IPS DF 19.7 (cell line): ENCODE measurements at regions not wholly inside any gene's neighbourhood (a gene's known extent, or its start where the extent isn't known, plus 50 kb on each side); places are given as distances from the start of the nearest gene placed in this dataset.
"Not testable (repeated sequence)": the region's sequence is repeated elsewhere in the genome, so short reads cannot be mapped to it uniquely, and the experiment has no call there.

Source experiments
- DNase-seq: peaks from one replicate; pipeline ENCODE4 v3.0.0-alpha.2; 2013; ENCODE audit warnings: low read depth, low spot score

DNA sequence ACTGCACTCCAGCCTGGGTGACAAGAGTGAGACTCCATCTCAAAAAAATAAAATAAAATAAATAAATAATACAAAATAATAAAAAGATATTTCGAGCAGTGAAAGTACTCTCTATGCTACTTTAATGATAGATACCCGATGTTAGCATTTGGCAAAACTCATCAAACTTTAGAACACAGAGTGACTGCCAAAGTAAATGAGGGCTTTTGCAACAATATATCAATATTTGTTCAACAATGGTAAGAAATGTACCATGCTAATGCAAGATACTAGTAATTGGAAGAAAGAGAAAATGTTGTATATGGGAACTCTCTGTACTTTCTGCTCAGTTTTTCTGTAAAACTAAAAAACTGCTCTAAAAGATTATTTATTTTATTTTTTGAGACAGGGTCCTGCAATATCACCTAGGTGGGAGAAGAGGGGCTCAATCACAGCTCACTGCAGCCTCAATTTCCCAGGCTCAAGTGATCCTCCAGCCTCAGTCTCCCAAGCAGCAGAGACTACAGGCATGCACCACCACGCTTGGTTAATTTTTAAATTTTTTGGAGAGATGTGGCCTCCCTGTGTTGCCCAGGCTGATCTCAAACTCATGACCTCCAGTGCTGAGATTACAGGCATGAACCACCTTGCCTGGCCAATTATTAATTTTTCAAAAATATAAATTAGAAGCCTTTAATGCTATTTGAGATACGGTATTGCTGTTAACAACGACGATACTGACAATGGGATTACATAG lies 650.5 kb upstream of the NR2F2 start:
- no peak for DNase-seq

DNA sequence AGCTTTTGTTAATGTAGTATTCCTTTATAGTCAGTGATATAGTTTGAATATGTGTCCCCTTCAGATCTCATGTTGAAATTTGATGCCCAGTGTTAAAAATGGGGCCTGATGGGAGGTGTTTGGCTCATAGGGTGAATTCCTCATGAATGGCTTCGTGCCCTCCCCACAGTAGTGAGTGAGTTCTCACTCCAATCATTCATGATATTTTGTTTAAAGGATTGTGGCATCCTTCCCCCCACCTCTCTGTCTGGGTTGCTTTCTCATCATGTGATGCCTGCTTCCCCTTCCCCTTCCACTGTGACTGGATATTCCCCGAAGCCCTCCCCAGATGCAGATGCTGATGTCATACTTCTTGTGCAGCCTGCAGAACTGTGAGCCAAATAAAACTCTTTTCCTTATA lies 649.8 kb upstream of the NR2F2 start:
- no peak for DNase-seq

DNA sequence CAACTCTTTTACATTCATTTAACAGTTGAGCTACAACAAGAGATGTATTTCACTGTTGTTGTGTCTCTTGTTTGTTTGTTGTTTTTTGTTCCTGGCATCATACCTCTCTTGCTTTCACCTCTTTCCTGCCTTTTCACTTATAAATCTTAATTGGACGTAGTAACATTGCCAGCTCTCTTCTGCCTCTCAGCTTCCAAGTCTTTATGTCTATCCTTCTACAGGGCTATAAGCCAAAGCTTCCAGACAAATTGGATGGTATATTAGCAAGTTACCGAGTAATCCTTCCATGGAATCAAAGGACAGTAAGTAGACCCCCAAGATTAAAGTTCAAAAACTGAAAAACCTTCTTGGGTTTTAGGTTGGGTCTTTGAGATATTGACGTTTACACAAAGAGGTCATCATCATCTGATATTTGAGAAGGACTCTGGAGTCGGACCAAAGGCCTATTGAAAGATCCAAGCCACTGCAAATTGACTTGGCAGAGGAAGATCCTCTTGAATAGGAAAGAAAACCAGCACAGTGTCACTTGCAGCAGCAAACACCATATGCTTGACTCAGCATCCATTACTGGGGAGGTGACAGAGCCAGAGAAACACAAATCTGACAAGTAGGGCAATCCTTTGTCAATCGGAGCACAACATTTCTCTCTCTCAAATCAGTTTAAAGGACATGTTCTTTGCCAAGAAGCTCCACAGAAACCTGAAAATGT lies 648.5 kb upstream of the NR2F2 start:
- no peak for DNase-seq

DNA sequence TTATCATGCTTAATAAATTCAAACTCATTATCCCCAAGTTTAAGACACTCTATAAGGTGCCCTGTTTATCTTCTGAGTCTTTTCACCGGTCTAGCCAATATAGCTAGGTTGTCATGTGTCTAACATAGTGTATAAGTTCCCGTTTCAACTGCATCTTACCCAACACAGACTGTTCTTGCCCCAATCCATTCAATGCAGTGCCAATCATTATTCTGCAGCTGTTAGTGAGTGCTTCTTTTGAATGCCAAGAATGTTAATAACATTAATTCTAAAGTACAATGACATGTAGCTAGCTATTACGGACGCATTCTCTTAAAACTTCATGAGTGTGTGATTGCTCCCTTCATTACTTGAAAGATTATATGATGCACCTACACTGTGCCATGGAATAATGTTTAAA lies 646.4 kb upstream of the NR2F2 start:
- no peak for DNase-seq

DNA sequence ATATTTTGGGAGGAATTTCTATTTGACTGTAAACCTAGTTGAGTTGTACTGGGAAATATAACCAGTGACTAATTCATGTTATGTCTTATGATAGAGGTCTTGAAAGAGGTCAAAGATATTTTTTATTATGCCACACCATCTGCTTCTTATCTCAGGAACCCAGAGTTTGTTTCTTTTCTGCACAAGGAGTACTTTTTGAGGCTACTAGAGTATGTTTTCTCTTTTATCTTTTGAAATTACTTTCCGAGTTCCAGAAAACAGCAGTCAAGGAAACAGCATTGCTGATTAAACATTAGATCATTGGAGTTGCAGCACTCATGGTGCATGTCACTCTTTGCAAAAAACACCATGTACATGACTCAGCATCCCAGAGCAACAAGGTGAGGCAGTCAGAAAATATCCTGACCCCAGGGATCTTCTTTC lies 645.8 kb upstream of the NR2F2 start:
- DNase-seq: no peak

DNA sequence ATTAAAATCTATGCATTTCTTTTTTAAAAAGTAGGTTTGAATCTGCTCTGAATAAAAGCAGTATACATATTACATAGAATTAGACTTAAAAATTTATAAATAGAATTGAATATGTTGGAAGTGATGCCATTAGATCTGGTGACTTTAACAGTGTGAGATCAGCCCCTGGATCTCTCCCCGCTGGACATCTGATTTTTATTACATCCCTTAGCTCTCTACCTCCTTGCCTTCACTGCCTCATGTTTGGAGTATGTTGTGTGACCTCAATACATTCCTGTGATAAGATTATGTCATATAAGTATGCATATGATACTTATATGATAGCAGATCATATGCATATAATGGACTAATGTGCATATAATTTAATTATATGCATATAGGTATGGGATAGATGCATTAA lies 643.4 kb upstream of the NR2F2 start:
- DNase-seq: no peak

DNA sequence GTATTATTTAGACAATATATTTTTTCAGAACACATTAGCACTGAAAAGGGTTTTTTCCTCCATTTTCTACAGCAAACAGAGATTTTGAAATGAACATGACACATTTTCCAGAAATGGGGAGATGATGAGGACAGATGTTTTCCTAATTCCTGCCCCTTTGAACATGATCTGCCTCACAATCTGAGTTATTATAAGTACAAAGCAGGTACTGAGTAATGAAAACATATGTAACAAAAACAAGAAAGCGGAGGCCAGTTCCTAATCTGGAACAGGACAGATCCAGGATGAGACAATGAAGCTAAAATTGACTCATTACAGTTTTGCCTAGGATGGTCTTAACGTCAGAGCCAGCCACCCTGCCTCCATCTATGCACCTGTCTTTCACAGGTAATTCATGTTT lies 642.8 kb upstream of the NR2F2 start:
- DNase-seq: no peak

DNA sequence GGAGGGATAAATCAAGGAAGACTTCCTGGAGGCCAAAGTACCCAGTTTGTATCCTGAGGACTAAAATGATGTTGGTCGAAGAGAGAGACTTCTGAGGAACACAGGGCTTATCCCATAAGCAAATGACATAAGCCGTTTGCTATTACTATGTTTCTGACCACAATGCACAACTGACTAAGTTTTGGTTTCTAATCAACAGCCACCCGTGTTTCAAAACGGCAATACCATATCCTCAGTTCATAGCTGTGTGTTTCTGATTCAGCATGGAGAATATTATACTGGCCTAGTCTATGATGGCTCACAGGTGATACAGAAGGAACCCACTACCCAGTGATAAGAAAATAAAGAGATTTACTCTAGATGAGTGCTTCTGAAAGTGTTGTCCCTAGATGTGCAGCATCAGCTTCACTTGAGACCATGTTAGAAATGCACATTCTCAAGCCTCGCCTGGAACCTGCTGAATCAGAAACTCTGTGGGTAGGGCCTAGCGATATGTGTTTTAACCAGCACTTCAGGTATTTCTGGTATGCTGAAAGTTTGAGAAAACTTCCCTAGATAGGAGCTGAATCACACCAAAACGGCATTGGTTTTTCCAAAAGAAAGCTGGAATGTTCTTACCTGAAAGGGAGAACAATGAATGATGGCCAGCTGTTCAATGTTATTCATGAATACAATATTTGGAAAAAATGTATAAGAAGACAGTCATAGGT lies 639.7 kb upstream of the NR2F2 start:
- DNase-seq: no peak

DNA sequence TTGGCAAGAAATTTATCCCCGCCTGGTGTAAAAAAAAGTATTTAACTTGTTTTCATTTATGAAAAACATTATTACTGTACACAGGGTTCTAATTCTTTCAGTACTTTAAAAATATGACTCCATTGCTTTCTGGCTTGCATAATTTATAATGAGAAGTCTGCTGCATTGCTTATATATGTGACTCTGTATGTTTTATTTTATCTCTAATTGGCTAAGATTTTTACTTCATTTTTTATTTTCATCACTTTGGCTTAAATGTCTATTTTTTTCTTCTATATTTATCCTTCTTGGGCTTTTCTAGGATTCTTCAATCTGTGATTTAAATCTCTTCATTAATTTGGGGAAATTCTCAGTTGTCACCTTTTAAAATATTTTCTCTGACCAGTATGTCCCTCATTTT lies 636.6 kb upstream of the NR2F2 start:
- no peak for DNase-seq

DNA sequence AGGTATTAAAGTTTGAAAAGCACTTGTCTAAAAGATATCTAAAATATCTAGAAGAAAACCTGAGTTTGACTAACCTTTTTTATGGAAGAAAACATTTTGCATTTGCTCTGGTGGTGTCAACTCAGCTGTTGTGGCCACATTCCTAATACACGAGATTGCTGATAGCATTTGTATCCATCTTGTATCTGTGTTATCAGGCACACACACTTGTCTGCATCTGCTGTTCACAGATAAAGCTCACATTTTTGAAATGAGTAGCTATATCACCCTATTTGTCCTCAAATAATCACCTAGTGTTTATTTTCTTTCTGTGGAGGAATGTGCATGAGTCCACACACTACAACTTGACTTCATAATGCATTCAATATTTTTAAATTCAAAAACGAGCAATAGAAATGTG lies 632.3 kb upstream of the NR2F2 start:
- DNase-seq: no peak

DNA sequence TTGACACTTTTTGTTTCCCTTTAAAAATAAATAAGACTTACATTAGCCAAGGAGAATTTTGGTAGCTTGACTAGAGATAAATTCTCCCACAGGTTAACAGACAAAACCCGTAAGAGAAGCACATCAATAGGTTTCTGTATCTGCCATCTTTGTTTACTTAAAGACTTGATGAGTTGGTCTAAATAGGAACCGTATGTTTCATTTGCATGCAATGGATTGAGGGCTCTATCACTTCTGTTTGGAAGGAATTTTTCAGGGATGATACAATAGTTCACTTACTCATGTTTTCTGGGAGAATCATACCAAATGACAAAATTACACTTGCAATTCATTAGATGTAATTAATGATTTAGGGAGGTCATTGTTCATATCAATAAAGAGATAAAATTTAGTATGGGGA lies 631.5 kb upstream of the NR2F2 start:
- DNase-seq: no peak

DNA sequence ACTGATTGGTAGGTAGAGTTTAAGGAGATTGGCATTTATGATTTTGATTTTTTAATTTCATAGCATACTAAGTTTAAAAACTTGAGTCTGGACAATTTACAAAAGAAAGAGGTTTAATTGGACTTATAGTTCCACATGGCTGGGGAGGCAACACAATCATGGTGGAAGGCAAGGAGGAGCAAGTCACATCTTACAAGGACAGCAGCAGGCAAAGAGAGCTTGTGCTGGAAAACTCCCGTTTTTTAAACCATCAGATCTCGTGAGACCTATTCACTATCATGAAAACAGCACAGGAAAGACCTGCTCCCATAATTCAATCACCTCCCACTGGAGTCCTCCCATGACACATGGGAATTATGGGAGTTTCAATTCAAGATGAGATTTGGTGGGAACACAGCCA lies 630.9 kb upstream of the NR2F2 start:
- no peak for DNase-seq

DNA sequence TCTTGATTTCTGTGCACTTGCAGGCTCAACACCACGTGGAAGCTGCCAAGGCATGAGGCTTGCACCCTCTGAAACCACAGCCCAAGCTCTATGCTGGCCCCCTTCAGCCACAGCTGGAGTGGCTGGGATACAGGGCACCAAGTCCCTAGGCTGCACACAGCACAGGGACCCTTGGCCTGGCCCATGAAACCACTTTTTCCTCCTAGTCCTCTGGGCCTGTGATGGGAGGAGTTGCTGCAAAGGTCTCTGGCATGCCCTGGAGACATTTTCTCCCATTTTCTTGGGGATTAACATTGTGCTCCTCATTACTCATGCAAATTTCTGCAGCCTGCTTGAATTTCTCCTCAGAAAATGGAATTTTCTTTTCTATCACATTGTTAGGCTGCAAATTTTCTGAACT lies 629.8 kb upstream of the NR2F2 start:
- not testable (repeated sequence) for DNase-seq

DNA sequence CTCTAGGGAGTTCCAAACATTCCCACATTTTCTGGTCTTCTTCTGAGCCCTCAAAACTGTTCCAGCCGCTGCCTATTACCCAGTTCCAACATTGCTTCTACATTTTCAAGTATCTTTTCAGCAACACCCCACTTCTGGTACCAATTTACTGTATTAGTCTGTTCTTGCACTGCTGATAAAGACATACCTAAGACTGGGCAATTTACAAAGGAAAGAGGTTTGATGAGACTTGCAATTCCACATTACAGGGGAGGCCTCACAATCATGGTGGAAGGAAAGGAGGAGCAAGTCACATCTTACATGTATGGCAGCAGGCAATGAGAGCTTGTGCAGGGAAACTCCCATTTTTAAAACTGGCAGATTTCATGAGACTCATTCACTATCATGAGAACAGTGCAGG lies 629.1 kb upstream of the NR2F2 start:
- no peak for DNase-seq

DNA sequence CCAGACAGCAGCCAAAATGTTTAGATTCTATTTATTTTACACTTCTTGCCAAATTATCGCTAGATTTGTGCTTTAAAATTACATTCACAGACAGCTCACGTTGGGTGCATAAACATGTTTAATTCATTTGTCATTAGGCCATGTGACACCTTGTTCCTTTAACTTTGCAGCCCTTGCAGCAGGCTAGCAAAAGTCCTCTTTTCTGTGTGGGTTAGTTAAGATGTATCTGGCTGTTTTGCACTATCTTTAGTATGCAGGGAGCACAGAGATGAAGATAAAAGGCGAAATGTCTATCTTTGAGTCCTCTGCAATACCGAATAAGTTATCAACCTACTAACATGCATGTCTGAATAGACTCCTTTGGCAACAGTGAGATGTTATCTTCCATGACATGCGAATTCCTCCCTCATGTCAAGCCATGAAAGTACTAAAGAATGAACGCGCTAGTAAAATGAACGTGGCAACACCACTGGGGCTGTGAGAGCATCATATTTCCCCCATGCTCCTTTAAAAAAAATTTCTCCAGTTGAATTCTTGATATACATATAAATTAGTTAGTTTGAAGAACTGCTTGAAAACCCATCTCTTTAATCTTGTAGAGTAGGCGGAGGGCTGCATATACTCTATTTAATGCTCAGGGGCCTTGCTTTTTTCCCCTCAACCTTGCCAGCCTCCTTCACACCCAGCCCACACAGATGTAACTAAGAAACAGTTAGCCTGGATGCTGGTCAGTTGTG lies 620.4 kb upstream of the NR2F2 start:
- no peak for DNase-seq

DNA sequence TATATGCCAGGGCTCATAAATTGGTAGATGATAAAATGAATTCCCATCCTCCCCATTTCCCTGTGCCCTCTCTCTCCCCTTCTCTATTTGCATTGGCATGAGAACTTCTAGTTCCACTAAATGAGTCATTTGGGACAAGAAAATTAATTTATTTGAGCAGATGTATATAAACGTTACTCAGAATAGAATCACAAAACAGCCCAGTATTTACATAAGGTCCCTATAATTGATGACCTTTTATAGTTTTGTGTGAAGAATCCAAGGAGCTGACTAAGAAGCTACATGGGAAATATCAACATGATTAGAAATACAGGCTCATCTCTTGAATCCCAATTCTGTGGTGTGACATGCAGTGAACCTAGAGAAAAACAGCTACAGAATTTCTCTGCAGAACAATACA lies 617.7 kb upstream of the NR2F2 start:
- DNase-seq: no peak

DNA sequence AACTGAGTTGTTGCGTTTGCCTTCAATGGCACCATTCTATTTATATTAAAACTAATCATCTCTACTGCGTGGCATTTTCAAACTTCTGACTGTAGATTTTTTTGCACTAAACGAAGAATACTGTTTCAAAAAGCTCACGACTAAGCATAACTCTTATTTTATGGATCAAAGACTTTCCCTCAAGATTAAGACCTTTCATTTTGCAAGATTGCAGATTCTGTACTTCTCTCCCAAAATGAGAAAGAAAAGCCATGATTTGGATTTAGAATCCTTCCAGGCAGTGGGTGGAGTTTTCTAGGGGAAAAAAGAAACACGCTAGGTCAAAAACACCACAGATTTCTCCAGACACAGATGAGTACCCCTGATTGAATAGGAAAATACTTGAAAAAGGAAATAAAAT lies 617.2 kb upstream of the NR2F2 start:
- DNase-seq: no peak

DNA sequence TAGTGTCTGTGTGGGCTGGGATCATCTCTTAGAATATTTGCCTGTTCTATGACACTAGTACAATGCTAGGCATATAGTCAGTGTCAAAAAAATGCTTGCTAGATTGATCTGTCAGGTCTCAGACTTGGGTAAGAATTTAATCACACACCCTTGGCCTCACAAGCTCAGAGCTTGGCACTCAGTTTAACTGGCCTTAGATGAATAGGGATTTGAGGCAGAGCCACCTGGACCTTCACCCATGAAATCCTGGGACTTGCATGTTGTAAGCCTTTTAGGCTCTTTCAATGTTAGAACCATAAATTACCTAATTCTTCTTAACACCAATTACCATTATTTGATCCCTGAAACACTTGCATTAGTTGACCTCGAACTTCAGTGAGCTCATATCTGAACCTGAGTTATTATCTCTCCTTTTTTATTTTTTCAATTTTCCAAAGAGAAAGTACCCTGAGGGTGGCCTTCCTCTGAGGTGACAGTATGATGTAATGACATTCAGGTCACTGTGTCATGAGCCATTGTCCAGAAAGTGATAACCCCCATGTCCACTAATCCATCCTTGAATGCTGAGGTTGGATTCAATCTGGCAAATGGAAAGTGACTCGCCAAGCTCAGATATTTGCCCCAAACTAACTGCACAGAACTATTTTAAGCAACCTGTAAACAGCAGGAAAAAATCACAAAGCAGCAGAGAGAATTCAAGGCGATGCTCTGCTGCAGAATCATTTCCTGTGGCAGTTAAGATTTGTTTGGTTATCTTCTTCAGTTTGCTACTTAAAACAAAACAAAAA lies 615.2 kb upstream of the NR2F2 start:
- DNase-seq: no peak

DNA sequence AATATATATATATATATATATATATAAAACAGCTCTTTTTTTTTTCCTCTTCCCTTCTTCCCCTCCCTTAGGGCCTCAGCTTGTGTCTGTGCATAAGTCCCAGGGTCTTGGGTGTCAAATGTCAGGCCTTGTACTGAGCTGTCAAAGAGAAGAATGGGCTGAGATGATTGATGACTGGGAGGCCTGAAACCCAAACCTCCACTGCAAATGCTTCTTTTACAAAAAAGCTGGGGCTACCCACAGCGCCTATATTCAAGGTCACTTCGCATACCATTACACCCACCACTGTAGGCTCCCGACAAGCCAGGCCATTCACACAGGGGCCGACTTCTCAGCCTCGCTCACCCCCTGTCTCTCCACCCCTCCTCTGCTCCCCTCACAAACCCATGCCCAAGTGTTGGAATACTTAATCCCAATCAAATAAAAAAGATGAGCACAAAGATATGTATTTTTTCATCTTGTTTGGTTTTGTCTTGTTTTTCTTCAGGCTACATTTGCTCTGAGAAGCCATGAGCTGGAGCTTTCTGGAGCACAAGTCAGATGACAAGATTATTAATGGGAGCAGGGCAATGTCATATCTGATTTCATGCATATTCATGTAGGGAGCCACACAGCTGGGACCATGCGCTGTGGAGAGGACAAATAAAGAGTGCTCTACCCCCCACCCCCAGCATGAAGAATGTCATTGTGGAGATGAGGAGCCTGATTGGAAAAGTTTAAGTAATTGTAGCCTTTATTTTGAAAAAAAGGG lies 614.4 kb upstream of the NR2F2 start:
- DNase-seq: no peak

DNA sequence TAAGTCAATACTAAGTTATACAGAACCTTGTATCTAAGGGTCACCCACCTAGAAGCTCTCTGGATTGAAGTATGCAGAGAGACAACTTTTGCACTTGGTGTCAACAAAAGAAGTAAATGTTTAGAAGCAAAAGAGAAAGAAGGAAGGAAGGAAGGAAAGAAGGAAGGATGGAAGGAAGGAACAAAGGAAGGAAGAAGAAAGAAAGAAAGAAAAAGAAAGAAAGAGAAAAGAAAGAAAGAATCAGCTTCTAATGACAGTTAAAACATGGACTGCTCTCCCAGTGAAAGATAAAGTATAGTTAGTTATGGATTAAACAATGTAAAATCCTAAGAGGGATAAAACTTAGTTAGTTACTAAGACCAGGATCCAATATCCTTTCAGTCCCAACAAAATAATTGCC lies 613.8 kb upstream of the NR2F2 start:
- DNase-seq: no peak

DNA sequence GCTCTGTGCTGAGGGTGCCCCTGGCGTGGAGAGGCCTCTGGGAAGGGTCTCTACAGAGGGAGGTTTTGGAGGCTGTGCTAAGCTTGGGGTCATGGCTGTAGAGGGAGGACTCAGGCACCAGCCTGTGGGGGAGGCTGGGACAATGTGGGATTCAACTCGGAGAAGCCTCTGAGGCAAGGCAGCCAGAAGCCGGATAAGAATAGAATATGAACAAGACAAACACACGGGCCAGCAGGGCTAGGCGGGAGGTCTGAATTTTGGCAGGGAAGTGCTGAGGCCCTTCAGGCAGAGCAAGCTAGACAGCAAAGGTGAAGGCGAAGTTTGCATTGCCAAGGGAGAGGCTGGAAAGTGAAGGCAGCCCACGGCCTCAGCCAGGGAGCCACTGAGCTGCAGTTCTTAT lies 612.1 kb upstream of the NR2F2 start:
- no peak for DNase-seq
